B cell (primary cell): ENCODE measurements at regions not wholly inside any gene's neighbourhood (a gene's known extent, or its start where the extent isn't known, plus 50 kb on each side); places are given as distances from the start of the nearest gene placed in this dataset.

Experiments used
- CTCF ChIP-seq: fragments of 200-600 bp; IDR thresholded peaks from one replicate; pipeline ENCODE4 v1.8.0; 2022; ENCODE audit warnings: antibody characterized with exemption, mild to moderate bottlenecking
- EZH2 ChIP-seq: IDR thresholded peaks from 2 replicates; pipeline ENCODE4 v1.6.1; 2012; ENCODE audit warnings: borderline replicate concordance, low read depth, mild to moderate bottlenecking, moderate library complexity, low read length; ENCODE audit not compliant: insufficient read depth, poor library complexity, severe bottlenecking

- TF ChIP-seq CTCF (no peak), EZH2 (no peak)
Observed at GRCh38 chr1:189496768-189497167, 980.9 kb downstream of the BRINP3 start.
